Stomach smooth muscle (tissue), 2 donors: ENCODE measurements at regions not wholly inside any gene's neighbourhood (a gene's known extent, or its start where the extent isn't known, plus 50 kb on each side); places are given as distances from the start of the nearest gene placed in this dataset.
"Not testable (repeated sequence)": the region's sequence is repeated elsewhere in the genome, so short reads cannot be mapped to it uniquely, and the experiment has no call there.

Source experiments
- H3K27ac ChIP-seq: one replicate; pipeline ENCODE4 v1.7.0; 2013; ENCODE audit warnings: mild to moderate bottlenecking, low read length, inconsistent platforms
- H3K27me3 ChIP-seq, 2 donors: one replicate each; pipeline ENCODE4 v1.7.0; 2013; ENCODE audit warnings: low read length in 2 of 2; ENCODE audit not compliant: insufficient read depth in 2 of 2, control insufficient read depth in 1 of 2
- H3K36me3 ChIP-seq, 2 donors: one replicate each; pipeline ENCODE4 v1.7.0; 2013; ENCODE audit warnings: low read length in 2 of 2; ENCODE audit not compliant: control insufficient read depth in 2 of 2, insufficient read depth in 2 of 2
- H3K4me1 ChIP-seq: one replicate; pipeline ENCODE4 v1.7.0; 2013; ENCODE audit warnings: low read length; ENCODE audit not compliant: control insufficient read depth, insufficient read depth
- H3K4me3 ChIP-seq, 2 donors: one replicate each; pipeline ENCODE4 v1.7.0; 2013; ENCODE audit warnings: low read length in 2 of 2
- H3K9ac ChIP-seq, 2 donors: one replicate each; pipeline ENCODE4 v1.7.0; 2013; ENCODE audit warnings: low read length in 2 of 2, mild to moderate bottlenecking in 1 of 2
- H3K9me3 ChIP-seq, 2 donors: one replicate each; pipeline ENCODE4 v1.7.0; 2013; ENCODE audit warnings: low read length in 2 of 2; ENCODE audit not compliant: control insufficient read depth in 2 of 2
- donor health status: healthy.
- donor health status: Pancreatic carcinoma.

- H3K36me3 ChIP-seq, result no peaks in the 10 kb centered on the region
- H3K27me3 ChIP-seq, result no peaks in the 10 kb centered on the region
- H3K9me3 ChIP-seq, result no peaks in the 10 kb centered on the region
- no peak overlapping the region for H3K4me3 ChIP-seq
- H3K4me1 ChIP-seq, result no peaks in the 10 kb centered on the region
- H3K27ac ChIP-seq, result no peak overlapping the region
- no peak overlapping the region for H3K9ac ChIP-seq
These were observed 464.6 kb upstream of the GCFC2 start for GRCh38 chr2:76175295-76175694.

GRCh38 chr2:76174505-76174904 lies 463.8 kb upstream of the GCFC2 start:
- Histone ChIP-seq H3K27me3 (no peaks in the 10 kb centered on the region), H3K4me1 (no peaks in the 10 kb centered on the region), H3K9ac (no peak overlapping the region), H3K27ac (no peak overlapping the region), H3K4me3 (no peak overlapping the region), H3K9me3 (no peaks in the 10 kb centered on the region), H3K36me3 (no peaks in the 10 kb centered on the region)

- not testable (repeated sequence) for H3K4me1 ChIP-seq, H3K27ac ChIP-seq, H3K9ac ChIP-seq, H3K9me3 ChIP-seq, H3K4me3 ChIP-seq, H3K27me3 ChIP-seq, H3K36me3 ChIP-seq
These were observed 462.5 kb upstream of the GCFC2 start for GRCh38 chr2:76173206-76173605.

- H3K9me3 ChIP-seq, H3K27ac ChIP-seq, H3K4me3 ChIP-seq, H3K27me3 ChIP-seq, H3K9ac ChIP-seq, H3K4me1 ChIP-seq, H3K36me3 ChIP-seq: not testable (repeated sequence)
These were observed 461.5 kb upstream of the GCFC2 start for GRCh38 chr2:76172154-76172595.

- Histone ChIP-seq H3K4me3 (no peak overlapping the region), H3K27me3 (no peaks in the 10 kb centered on the region), H3K9me3 (no peaks in the 10 kb centered on the region), H3K27ac (no peak overlapping the region), H3K36me3 (no peaks in the 10 kb centered on the region), H3K9ac (no peak overlapping the region), H3K4me1 (no peaks in the 10 kb centered on the region)
These were observed 460.1 kb upstream of the GCFC2 start for GRCh38 chr2:76170856-76171255.

- H3K9ac ChIP-seq, result no peak overlapping the region
- no peak overlapping the region for H3K27ac ChIP-seq
- H3K4me1 ChIP-seq, result no peaks in the 10 kb centered on the region
- no peaks in the 10 kb centered on the region for H3K9me3 ChIP-seq
- no peak overlapping the region for H3K4me3 ChIP-seq
- no peaks in the 10 kb centered on the region for H3K36me3 ChIP-seq
- H3K27me3 ChIP-seq, result no peaks in the 10 kb centered on the region
These were observed 459.3 kb upstream of the GCFC2 start for GRCh38 chr2:76170009-76170384.

GRCh38 chr2:76169276-76170008 lies 458.7 kb upstream of the GCFC2 start:
- Histone ChIP-seq H3K9ac (no peak overlapping the region), H3K9me3 (no peaks in the 10 kb centered on the region), H3K27me3 (no peaks in the 10 kb centered on the region), H3K36me3 (no peaks in the 10 kb centered on the region), H3K4me3 (no peak overlapping the region), H3K4me1 (no peaks in the 10 kb centered on the region), H3K27ac (no peak overlapping the region)

GRCh38 chr2:76163860-76164259 lies 453.1 kb upstream of the GCFC2 start:
- Histone ChIP-seq H3K4me3 (no peak overlapping the region), H3K27me3 (no peaks in the 10 kb centered on the region), H3K9me3 (no peaks in the 10 kb centered on the region), H3K4me1 (no peaks in the 10 kb centered on the region), H3K27ac (no peak overlapping the region), H3K36me3 (no peaks in the 10 kb centered on the region), H3K9ac (no peak overlapping the region)

GRCh38 chr2:76160670-76161069 lies 450.0 kb upstream of the GCFC2 start:
- Histone ChIP-seq H3K27me3 (no peaks in the 10 kb centered on the region), H3K9me3 (no peaks in the 10 kb centered on the region), H3K9ac (no peak overlapping the region), H3K27ac (no peak overlapping the region), H3K36me3 (no peaks in the 10 kb centered on the region), H3K4me3 (no peak overlapping the region), H3K4me1 (no peaks in the 10 kb centered on the region)

GRCh38 chr2:76159042-76159648 lies 448.4 kb upstream of the GCFC2 start:
- no peak overlapping the region for H3K27ac ChIP-seq
- H3K4me3 ChIP-seq, result no peak overlapping the region
- no peaks in the 10 kb centered on the region for H3K9me3 ChIP-seq
- H3K36me3 ChIP-seq, result no peaks in the 10 kb centered on the region
- H3K27me3 ChIP-seq, result no peaks in the 10 kb centered on the region
- H3K4me1 ChIP-seq, result no peaks in the 10 kb centered on the region
- H3K9ac ChIP-seq, result no peak overlapping the region

GRCh38 chr2:76157531-76157930 lies 446.8 kb upstream of the GCFC2 start:
- H3K9me3 ChIP-seq, result no peaks in the 10 kb centered on the region
- H3K4me3 ChIP-seq, result no peak overlapping the region
- no peaks in the 10 kb centered on the region for H3K36me3 ChIP-seq
- no peak overlapping the region for H3K9ac ChIP-seq
- H3K27ac ChIP-seq, result no peak overlapping the region
- H3K27me3 ChIP-seq, result no peaks in the 10 kb centered on the region
- H3K4me1 ChIP-seq, result no peaks in the 10 kb centered on the region
